MM.1S (cell line): ENCODE measurements at regions not wholly inside any gene's neighbourhood (a gene's known extent, or its start where the extent isn't known, plus 50 kb on each side); places are given as distances from the start of the nearest gene placed in this dataset.

Experiments used
- DNase-seq: peaks from one replicate; pipeline ENCODE4 v3.0.0-alpha.2; 2015
- H2AFZ ChIP-seq: fragments of 300-600 bp; sonication (generic); 2 replicates; pipeline ENCODE4 v1.6.0; 2016; ENCODE audit warnings: antibody characterized with exemption, low read length
- H3F3A ChIP-seq: fragments of 300-600 bp; sonication (generic); 2 replicates; pipeline ENCODE4 v1.6.1; 2016; ENCODE audit warnings: mild to moderate bottlenecking, antibody characterized with exemption, low read length, moderate library complexity, mixed read lengths; ENCODE audit not compliant: insufficient read depth
- H3K27ac ChIP-seq: fragments of 300-600 bp; sonication (generic); 2 replicates; pipeline ENCODE4 v1.5.1; 2016; ENCODE audit warnings: mild to moderate bottlenecking, low read length
- H3K27me3 ChIP-seq: fragments of 300-600 bp; sonication (generic); replicated peaks from 2 replicates; pipeline ENCODE4 v1.6.0; 2016; ENCODE audit warnings: low read length; ENCODE audit not compliant: insufficient read depth
- H3K36me3 ChIP-seq: fragments of 300-600 bp; sonication (generic); replicated peaks from 2 replicates; pipeline ENCODE4 v1.6.1; 2016; ENCODE audit warnings: mild to moderate bottlenecking, low read length, mixed read lengths; ENCODE audit not compliant: insufficient read depth
- H3K4me1 ChIP-seq: fragments of 300-600 bp; sonication (generic); 2 replicates; pipeline ENCODE4 v1.6.1; 2016; ENCODE audit warnings: low read length, mixed read lengths
- H3K4me2 ChIP-seq: fragments of 300-600 bp; sonication (generic); 2 replicates; pipeline ENCODE4 v1.6.0; 2016; ENCODE audit warnings: low read depth, low read length
- H3K4me3 ChIP-seq: fragments of 300-600 bp; sonication (generic); 2 replicates; pipeline ENCODE4 v1.5.1; 2016; ENCODE audit warnings: low read length, mixed read lengths
- H3K79me2 ChIP-seq: fragments of 300-600 bp; sonication (generic); 2 replicates; pipeline ENCODE4 v1.6.1; 2016; ENCODE audit warnings: mixed run types, low read length, mixed read lengths
- H3K9ac ChIP-seq: fragments of 300-600 bp; sonication (generic); 2 replicates; pipeline ENCODE4 v1.6.1; 2016; ENCODE audit warnings: low read length, mixed read lengths
- H3K9me2 ChIP-seq: fragments of 300-600 bp; sonication (generic); replicated peaks from 2 replicates; pipeline ENCODE4 v1.6.1; 2016; ENCODE audit warnings: mild to moderate bottlenecking, low read length, mixed read lengths; ENCODE audit not compliant: insufficient read depth
- H3K9me3 ChIP-seq: fragments of 300-600 bp; sonication (generic); replicated peaks from 2 replicates; pipeline ENCODE4 v1.6.1; 2016; ENCODE audit warnings: mild to moderate bottlenecking, low read length, mixed read lengths; ENCODE audit not compliant: insufficient read depth
- H4K20me1 ChIP-seq: fragments of 300-600 bp; sonication (generic); 2 replicates; pipeline ENCODE4 v1.6.1; 2016; ENCODE audit warnings: mild to moderate bottlenecking, low read length, moderate library complexity, mixed read lengths; ENCODE audit not compliant: insufficient read depth
- CTCF ChIP-seq: fragments of 300-600 bp; sonication (generic); IDR thresholded peaks from 2 replicates; pipeline ENCODE4 v1.5.1; 2016; ENCODE audit warnings: antibody characterized with exemption, low read length, mixed read lengths
- EZH2 ChIP-seq: fragments of 300-600 bp; sonication (generic); optimal IDR thresholded peaks from 2 replicates; pipeline ENCODE3; 2017; ENCODE audit warnings: low read depth, mild to moderate bottlenecking, antibody characterized with exemption, low read length, mixed read lengths
- EZH2phosphoT487 ChIP-seq: fragments of 300-600 bp; sonication (generic); IDR thresholded peaks from 2 replicates; pipeline ENCODE4 v1.6.1; 2018; ENCODE audit warnings: antibody characterized with exemption, low read length

GRCh38 chr3:68360492-68360891 is 571.9 kb downstream of the TAFA4 start:
- no peak overlapping the region for H3K4me2 ChIP-seq
- no peak overlapping the region for H2AFZ ChIP-seq
- no peaks in the 10 kb centered on the region for H3K9me3 ChIP-seq
- H3K27ac ChIP-seq: no peak overlapping the region
- H3K4me1 ChIP-seq: no peaks in the 10 kb centered on the region
- H3K27me3 ChIP-seq: no peaks in the 10 kb centered on the region
- no peak for TF ChIP-seq CTCF
- no peak for TF ChIP-seq EZH2phosphoT487
- TF ChIP-seq EZH2: no peak
- H3K4me3 ChIP-seq: no peak overlapping the region
- DNase-seq: no peak
- no peaks in the 10 kb centered on the region for H3K79me2 ChIP-seq
- no peaks in the 10 kb centered on the region for H4K20me1 ChIP-seq
- no peaks in the 10 kb centered on the region for H3K36me3 ChIP-seq
- no peaks in the 10 kb centered on the region for H3K9me2 ChIP-seq
- no peaks in the 10 kb centered on the region for H3F3A ChIP-seq
- H3K9ac ChIP-seq: no peak overlapping the region

DNA sequence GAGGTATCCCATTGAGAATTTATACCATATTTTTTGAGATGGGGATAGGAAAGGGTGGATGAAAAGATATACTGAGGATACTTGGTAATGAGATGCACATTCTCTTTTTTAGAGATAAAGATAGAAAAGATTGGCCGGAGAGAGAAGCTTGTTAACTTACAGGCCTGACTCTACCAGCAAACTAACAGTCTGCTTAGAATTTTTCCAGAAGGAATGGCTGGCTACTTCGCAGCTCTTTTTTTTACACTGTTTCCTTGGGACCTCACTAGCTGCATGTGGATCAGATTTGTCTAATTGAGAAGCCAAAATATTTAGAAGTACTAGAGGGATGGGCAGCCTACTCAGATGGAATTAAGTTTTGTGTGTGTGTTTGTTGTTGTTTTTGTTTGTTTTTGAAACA is 586.6 kb downstream of the TAFA4 start:
- Histone ChIP-seq H3K27me3 (no peaks in the 10 kb centered on the region), H3K27ac (no peak overlapping the region), H3K36me3 (no peaks in the 10 kb centered on the region), H3F3A (no peaks in the 10 kb centered on the region), H3K4me1 (no peaks in the 10 kb centered on the region), H3K9ac (no peak overlapping the region), H3K4me2 (no peak overlapping the region), H3K9me3 (no peaks in the 10 kb centered on the region), H3K4me3 (no peak overlapping the region), H2AFZ (no peak overlapping the region), H3K79me2 (no peaks in the 10 kb centered on the region), H3K9me2 (no peaks in the 10 kb centered on the region), H4K20me1 (no peaks in the 10 kb centered on the region)
- DNase-seq: no peak
- TF ChIP-seq CTCF (no peak), EZH2phosphoT487 (no peak), EZH2 (no peak)

- Histone ChIP-seq H3K79me2 (no peaks in the 10 kb centered on the region), H3K4me2 (no peak overlapping the region), H3K4me3 (no peak overlapping the region), H3K9me3 (no peaks in the 10 kb centered on the region), H3K9me2 (no peaks in the 10 kb centered on the region), H3K9ac (no peak overlapping the region), H3K36me3 (no peaks in the 10 kb centered on the region), H2AFZ (no peak overlapping the region), H3K27me3 (no peaks in the 10 kb centered on the region), H3F3A (no peaks in the 10 kb centered on the region), H3K4me1 (no peaks in the 10 kb centered on the region), H3K27ac (no peak overlapping the region), H4K20me1 (no peaks in the 10 kb centered on the region)
- no peak for DNase-seq
- no peak for TF ChIP-seq EZH2phosphoT487
- no peak for TF ChIP-seq EZH2
- TF ChIP-seq CTCF: no peak
Observed at GRCh38 chr3:68342426-68342825, 589.9 kb downstream of the TAFA4 start.
